PC-9 (cell line): ENCODE measurements at regions not wholly inside any gene's neighbourhood (a gene's known extent, or its start where the extent isn't known, plus 50 kb on each side); places are given as distances from the start of the nearest gene placed in this dataset.

ENCODE experiments used
- BruUV-seq: library from RNA; stranded (reverse); fragments of 400-500 nt; replicated peaks from 2 replicates; lab custom pipeline; 2021; lab: Mats Ljungman, UMichigan
- CTCF ChIA-PET: fragments of 300-600 bp; sonication (Branson Sonifier 250); formaldehyde crosslinking; loops from one replicate; lab custom pipeline; 2022; ENCODE audit warnings: antibody characterized with exemption; lab: Charles Lee
- POLR2A ChIA-PET: fragments of 300-600 bp; sonication (Branson Sonifier 250); formaldehyde crosslinking; loops from one replicate; lab custom pipeline; 2022; ENCODE audit warnings: antibody characterized with exemption; ENCODE audit not compliant: unreplicated experiment; lab: Charles Lee
- DNase-seq, 2 experiments: peaks; one replicate each; pipeline versions ENCODE4 v3.0.0 to v3.0.0-alpha.2; 2015 to 2022; ENCODE audit warnings: mixed read lengths in 1 of 2
- H2AFZ ChIP-seq: fragments of 200-600 bp; sonication (generic); 2 replicates; pipeline ENCODE4 v1.8.1; 2017; ENCODE audit warnings: antibody characterized with exemption
- H3F3A ChIP-seq: fragments of 200-600 bp; sonication (generic); 2 replicates; pipeline ENCODE4 v1.8.1; 2017; ENCODE audit warnings: antibody characterized with exemption, mild to moderate bottlenecking, low read depth; ENCODE audit not compliant: insufficient read depth
- H3K27ac ChIP-seq: fragments of 200-600 bp; sonication (generic); 2 replicates; pipeline ENCODE4 v1.6.1; 2016; ENCODE audit warnings: mixed run types
- H3K27me3 ChIP-seq: fragments of 200-600 bp; sonication (generic); 2 replicates; pipeline ENCODE4 v1.6.1; 2016; ENCODE audit warnings: low read depth, mixed run types; ENCODE audit not compliant: insufficient read depth
- H3K36me3 ChIP-seq: fragments of 200-600 bp; sonication (generic); 2 replicates; pipeline ENCODE4 v1.6.1; 2016; ENCODE audit warnings: low read depth, mixed run types
- H3K4me1 ChIP-seq: fragments of 200-600 bp; sonication (generic); replicated peaks from 2 replicates; pipeline ENCODE4 v1.6.1; 2016; ENCODE audit warnings: mixed run types; ENCODE audit not compliant: insufficient read depth
- H3K4me2 ChIP-seq: fragments of 200-600 bp; sonication (generic); 2 replicates; pipeline ENCODE4 v1.6.1; 2017; ENCODE audit warnings: mixed run types
- H3K4me3 ChIP-seq: fragments of 200-600 bp; sonication (generic); 2 replicates; pipeline ENCODE4 v1.6.1; 2016; ENCODE audit warnings: mixed run types
- H3K79me2 ChIP-seq: fragments of 200-600 bp; sonication (generic); 2 replicates; pipeline ENCODE4 v1.6.1; 2017; ENCODE audit warnings: low read depth, mixed run types
- H3K9me2 ChIP-seq: fragments of 200-600 bp; sonication (generic); 2 replicates; pipeline ENCODE4 v1.8.1; 2017; ENCODE audit warnings: mild to moderate bottlenecking; ENCODE audit not compliant: insufficient read depth
- H3K9me3 ChIP-seq: fragments of 200-600 bp; sonication (generic); 2 replicates; pipeline ENCODE4 v1.8.1; 2016; ENCODE audit warnings: low read depth; ENCODE audit not compliant: insufficient read depth
- H4K20me1 ChIP-seq: fragments of 200-600 bp; sonication (generic); 2 replicates; pipeline ENCODE4 v1.8.1; 2017; ENCODE audit not compliant: insufficient read depth
- CTCF ChIP-seq: fragments of 200-600 bp; sonication (generic); conservative IDR thresholded peaks from 2 replicates; pipeline ENCODE4 v1.6.1; 2017; ENCODE audit warnings: mixed run types, antibody characterized with exemption, mild to moderate bottlenecking, moderate library complexity
- EZH2 ChIP-seq: fragments of 200-600 bp; sonication (generic); IDR thresholded peaks from 2 replicates; pipeline ENCODE4 v1.8.0; 2017; ENCODE audit warnings: antibody characterized with exemption, low read depth
- intact Hi-C: fragments of 100-400 bp; cut with micrococcal nuclease; formaldehyde crosslinking; loops from one replicate; pipeline ENCODE4 v1.10.0; 2022; ENCODE audit not compliant: unreplicated experiment

GRCh38 chr5:72653586-72653985 lies 146.4 kb upstream of the ZNF366 start:
- peak; percentile 8 to 55 for DNase-seq
- Histone ChIP-seq H3K4me1 (peaks cover 26% of the 10 kb centered on the region), H3K9me2 (no peaks in the 10 kb centered on the region), H3K4me2 (no peak overlapping the region), H3K9me3 (no peaks in the 10 kb centered on the region), H3K4me3 (no peak overlapping the region), H2AFZ (no peak overlapping the region), H4K20me1 (no peaks in the 10 kb centered on the region), H3F3A (0 out of 2 replicates have a peak, but pooled peaks cover 3% of the 10 kb centered on the region), H3K27ac (no peak overlapping the region), H3K36me3 (no peaks in the 10 kb centered on the region), H3K79me2 (no peaks in the 10 kb centered on the region), H3K27me3 (no peaks in the 10 kb centered on the region)
- TF ChIP-seq CTCF (no peak), EZH2 (no peak)
- CTCF ChIA-PET: no interaction called here
- no TSS peak for BruUV-seq
- POLR2A ChIA-PET: interaction anchor here (1.1 kb wide), 1 partner anchor 43 kb away, joined by 15 read pairs; no protein-coding TSS in a partner anchor
- intact Hi-C loops: no loop called here

- DNase-seq: peak; percentile 17 to 51
- H3F3A ChIP-seq: no peaks in the 10 kb centered on the region
- ChIA-PET POLR2A (no interaction called here), CTCF (no interaction called here)
- H3K79me2 ChIP-seq: no peaks in the 10 kb centered on the region
- peaks cover 13% of the 10 kb centered on the region; the same call in 1 of the 2 replicates for H3K4me1 ChIP-seq
- H3K4me2 ChIP-seq: no peak overlapping the region; the same call in 1 of the 2 replicates
- H4K20me1 ChIP-seq: no peaks in the 10 kb centered on the region
- no peak overlapping the region for H3K27ac ChIP-seq
- H3K4me3 ChIP-seq: no peak overlapping the region
- H3K9me2 ChIP-seq: no peaks in the 10 kb centered on the region
- H2AFZ ChIP-seq: no peak overlapping the region
- no peaks in the 10 kb centered on the region for H3K36me3 ChIP-seq
- intact Hi-C loops: no loop called here
- H3K27me3 ChIP-seq: no peaks in the 10 kb centered on the region
- TF ChIP-seq CTCF (no peak), EZH2 (no peak)
- no peaks in the 10 kb centered on the region for H3K9me3 ChIP-seq
- BruUV-seq: no TSS peak
These were observed 144.6 kb upstream of the ZNF366 start for GRCh38 chr5:72651779-72652178.

DNA sequence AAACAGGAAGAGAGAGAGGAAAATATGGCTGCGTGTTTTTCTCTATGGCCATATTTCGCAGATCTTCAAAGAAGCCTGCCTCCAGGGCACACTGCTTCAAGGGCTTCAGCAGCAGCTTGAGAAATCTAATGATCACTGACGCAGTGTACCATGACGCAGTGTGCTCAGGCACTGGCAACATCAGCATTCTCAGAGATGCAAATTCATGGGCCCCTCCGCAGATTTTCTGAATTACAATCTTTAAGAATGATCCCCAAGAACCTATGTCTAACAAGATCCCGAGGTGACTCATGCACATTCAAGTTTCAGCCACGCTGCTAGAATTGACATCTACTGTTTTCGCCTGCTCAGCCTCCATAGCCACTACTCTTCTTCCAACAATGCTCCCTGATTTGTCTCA lies 143.9 kb upstream of the ZNF366 start:
- no peak overlapping the region for H3K27ac ChIP-seq
- no peak overlapping the region for H3K4me2 ChIP-seq
- H3K9me2 ChIP-seq: no peaks in the 10 kb centered on the region
- no peaks in the 10 kb centered on the region for H3K36me3 ChIP-seq
- peaks cover 13% of the 10 kb centered on the region; the same call in 1 of the 2 replicates for H3K4me1 ChIP-seq
- DNase-seq: no peak
- H3K4me3 ChIP-seq: no peak overlapping the region
- intact Hi-C loops: no loop called here
- CTCF ChIA-PET: no interaction called here
- no TSS peak for BruUV-seq
- POLR2A ChIA-PET: no interaction called here
- no peaks in the 10 kb centered on the region for H3K27me3 ChIP-seq
- H3K9me3 ChIP-seq: no peaks in the 10 kb centered on the region
- no peaks in the 10 kb centered on the region for H3F3A ChIP-seq
- TF ChIP-seq CTCF: no peak
- TF ChIP-seq EZH2: no peak
- H2AFZ ChIP-seq: no peak overlapping the region
- no peaks in the 10 kb centered on the region for H3K79me2 ChIP-seq
- no peaks in the 10 kb centered on the region for H4K20me1 ChIP-seq
